Astrocyte of the hippocampus (primary cell): ENCODE measurements at regions not wholly inside any gene's neighbourhood (a gene's known extent, or its start where the extent isn't known, plus 50 kb on each side); places are given as distances from the start of the nearest gene placed in this dataset.

Source experiments
- DNase-seq: peaks from one replicate; pipeline ENCODE4 v3.0.0; 2011; ENCODE audit warnings: low read depth, low spot score

DNA sequence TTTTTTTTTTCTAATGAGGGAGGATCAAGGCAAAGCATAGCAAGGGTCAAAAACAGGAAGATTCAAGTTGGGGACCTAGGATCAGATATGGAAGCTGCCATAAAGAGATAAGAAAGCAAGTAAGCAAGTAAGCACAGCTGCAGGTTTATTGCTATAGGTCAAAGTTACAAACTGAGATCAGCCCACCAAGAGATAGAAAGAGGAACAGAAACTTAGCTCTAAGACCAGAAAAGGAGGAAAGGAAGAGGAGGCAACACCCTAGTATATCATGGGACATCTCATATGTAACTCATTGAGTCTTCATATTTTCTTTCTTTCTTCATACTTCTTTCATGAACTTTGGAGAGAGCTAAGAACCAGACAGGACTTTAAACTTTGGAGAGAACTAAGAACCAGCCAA is 295.9 kb upstream of the CRIM1 start:
- no peak for DNase-seq

DNA sequence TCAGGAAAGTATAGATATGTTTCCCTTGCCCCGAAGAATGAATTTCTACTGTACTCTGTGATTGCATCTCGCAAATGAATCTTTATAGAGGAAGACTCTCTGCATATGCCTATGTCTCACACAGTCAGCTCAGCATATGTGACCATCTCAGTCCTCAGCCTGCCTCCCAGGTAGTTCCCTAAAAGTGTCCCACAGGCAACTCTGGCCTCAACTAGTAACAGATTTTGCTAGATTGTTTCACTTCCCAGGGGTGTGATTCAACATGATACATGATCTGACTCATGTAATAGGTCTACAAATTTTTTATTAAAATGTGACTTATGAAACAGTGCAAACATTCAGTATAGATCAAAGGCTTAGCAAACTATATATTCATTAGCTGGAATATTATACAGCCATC is 296.6 kb upstream of the CRIM1 start:
- no peak for DNase-seq

DNA sequence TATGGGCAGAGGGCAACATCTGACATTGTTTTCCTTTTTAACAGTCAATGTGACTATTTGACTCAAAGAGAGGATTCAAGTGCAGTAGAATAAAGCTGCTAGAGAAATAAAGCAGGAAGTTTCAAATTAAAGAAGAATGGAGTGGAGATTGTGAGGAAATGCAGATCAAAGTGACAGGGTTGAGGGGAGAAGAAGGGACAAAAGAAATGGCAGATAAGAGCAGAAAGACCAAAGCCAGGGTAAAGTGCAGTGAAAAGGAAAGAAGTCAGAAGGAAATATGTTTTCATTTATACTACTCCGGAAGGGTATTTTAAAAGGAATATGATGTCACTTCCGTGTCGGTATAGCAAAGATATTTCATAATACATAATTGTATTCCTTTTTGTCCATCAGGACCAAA is 297.5 kb upstream of the CRIM1 start:
- DNase-seq = no peak

DNA sequence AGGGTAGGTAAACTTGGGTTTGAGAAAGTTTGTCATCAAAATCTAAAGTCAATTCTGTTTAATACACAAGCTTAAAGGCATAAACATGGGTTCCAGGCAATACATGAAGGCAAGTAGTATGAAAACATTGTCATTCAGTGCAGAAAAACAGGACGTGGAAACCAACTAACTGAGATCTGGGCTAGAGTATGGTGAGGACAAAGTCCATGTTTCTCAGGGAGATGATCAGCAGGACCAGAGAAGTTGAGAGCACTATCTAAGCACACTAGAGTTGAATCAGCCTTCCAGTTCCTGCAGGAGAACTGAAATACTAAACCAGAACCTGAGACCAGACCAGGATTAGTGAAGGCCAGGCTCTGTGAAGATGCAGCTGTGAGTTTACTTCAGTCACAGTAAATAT is 302.8 kb upstream of the CRIM1 start:
- DNase-seq = no peak

DNA sequence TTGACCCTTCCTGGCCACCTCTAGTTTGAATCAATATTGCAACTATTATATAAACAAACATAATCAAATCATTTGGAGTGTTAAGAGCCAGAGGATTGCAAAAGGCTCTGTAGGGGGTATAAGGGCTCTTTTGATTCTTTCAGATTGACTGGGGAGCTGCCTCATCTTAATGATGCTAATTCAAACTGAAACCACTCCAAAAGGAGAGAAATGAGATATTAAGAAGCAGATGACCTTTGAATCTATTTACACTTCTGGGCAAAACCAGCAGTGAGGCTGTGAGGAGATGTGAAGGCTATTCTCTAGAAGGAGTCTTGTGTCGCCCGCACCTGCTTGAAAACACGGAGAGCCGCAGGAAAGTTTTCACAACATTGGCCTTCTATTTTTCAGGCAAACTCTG is 311.2 kb upstream of the CRIM1 start:
- no peak for DNase-seq

DNA sequence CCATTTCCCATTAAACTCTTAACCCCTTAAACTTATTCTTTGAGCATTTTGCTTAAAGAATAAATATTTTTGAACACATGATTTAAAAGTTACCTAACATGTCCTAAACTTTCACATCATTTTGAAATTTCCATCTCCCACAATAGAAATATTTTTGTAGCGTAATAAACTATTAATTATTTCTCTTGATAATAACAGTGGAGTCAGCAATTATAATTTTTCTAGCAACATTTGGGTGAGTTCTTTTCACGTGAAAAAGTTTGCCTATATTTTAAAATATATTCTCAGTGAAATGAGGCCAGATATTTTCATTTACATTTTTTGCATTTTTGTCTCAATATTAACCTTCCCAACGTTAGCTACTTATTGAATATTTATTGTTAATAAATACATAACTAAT is 320.4 kb upstream of the CRIM1 start:
- DNase-seq = no peak

DNA sequence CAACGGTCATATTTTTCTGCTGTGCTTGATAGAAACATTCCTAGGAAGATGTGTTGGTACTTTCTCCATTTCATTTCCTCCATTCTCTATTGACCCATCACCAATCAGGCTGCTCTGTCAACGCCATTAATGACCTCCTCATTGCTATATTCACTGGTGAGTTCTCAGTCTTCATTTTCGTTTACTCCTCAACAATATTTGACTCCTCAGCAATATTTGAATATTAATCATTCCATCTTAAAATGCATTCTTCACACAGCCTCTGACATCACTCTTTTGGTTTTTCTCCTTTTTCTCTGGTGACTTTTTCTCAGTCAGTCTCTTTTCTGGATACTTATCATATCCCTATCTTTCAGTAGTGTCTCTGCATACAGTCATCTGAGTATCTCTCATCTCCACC is 323.5 kb upstream of the CRIM1 start:
- no peak for DNase-seq

DNA sequence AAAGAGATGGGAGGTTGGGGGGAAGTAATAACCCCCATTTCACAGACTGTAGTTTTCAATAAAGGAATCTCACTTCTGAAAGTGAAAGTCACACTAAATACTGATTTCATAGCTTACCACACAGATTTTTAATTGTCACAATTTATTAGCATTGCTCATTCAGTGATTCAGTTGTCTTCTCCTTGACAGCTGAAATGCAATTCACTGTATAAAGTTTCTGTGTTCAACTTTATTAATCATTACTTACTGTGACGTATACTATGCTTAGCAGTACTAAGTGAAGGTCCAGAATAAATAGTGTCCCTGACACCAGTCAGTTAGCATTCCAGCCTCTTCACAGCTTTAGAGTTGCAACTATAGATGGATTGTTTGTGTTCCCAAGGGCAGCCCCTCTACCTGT is 324.1 kb upstream of the CRIM1 start:
- no peak for DNase-seq

DNA sequence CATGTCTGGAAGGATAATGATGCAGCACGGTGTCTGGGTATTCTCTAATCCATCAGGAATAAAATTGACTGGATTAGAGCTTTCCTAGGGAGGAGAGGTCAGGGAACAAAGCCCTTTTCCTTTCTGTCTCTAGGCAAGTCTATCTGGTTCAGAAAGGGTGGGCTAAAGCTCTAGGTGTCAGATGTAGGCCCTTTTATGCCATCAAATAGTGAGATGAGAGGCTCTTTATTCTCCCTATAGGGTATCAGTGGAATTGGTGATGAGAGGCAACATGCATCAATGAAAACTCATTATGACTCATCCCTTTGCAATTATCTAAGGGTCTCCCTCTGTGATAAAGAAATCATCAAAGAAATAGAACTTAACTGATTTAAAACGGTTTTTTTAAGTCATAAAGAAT is 328.0 kb upstream of the CRIM1 start:
- no peak for DNase-seq

DNA sequence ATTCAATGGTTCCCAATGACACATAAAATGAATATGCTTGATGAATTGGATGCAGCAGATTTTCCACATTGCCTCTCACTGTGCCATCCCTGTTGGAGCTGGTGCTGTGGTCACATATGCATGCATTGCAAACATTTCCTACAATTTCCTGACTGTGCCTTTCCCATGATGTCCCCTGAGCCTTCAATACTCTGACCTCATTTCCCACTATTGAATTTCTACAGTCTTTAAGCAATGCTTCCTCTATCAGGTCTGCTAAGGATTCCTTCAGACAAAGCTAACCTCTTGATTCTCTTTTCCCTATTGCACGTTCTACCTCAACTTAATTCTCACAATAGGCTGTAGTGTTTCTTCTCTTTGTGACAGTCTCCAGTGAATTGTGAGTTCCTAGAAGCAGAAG is 342.5 kb upstream of the CRIM1 start:
- DNase-seq = no peak

DNA sequence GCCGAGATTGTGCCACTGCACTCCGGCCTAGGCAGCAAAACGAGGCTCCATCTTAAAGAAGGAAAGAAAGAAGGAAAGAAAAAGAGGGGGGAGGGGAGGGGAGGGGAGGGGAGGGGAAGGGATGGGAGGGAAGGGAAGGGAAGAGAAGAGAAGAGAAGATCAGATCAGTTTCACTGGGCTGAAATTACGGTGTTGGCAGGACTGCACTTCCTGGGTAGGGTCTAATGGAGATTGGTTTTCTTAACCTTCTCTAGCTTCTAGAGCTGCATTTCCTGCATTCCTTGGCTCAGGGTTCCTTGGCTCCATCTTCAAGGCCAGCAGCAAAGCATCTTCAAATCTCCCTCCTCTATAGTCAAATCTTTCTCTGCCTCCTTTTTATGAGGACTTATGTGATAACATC is 349.1 kb upstream of the CRIM1 start:
- DNase-seq = no peak

DNA sequence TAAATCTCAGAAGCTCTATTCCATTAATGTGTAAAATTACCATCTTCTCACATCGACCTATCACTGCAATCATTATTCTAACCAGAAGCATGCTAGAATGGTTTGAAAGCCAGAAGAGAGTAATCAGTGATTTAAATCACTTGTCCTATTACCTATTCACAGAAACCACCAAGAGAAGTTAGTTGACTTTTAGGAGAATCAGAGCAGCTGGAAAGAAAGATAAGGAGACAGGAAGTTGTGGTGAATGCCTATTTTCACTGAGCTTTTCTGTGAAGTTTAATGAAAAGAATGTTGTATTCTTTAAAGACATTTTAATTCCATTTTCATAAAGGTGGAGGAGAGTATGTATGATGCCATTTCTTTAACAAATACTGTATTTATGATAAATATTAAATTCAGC is 352.6 kb upstream of the CRIM1 start:
- no peak for DNase-seq

DNA sequence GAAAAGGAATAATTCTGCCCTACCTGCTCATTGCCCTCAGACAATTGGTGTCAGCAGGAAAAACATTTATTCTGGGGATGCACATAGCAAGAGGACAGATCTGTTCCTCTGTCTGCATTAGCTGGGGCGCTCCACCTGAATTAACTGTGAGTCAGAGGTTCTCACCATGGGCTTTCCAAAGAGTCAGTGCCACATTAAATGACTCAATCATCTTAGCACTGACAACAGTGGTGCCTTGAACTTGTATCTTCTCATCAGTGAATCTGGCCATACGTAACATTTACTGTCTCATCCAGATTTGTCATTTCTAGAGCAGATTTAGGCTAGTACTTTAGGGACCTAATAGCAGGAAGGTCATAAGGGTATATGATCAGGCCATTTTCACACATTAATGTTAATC is 358.1 kb upstream of the CRIM1 start:
- no peak for DNase-seq

DNA sequence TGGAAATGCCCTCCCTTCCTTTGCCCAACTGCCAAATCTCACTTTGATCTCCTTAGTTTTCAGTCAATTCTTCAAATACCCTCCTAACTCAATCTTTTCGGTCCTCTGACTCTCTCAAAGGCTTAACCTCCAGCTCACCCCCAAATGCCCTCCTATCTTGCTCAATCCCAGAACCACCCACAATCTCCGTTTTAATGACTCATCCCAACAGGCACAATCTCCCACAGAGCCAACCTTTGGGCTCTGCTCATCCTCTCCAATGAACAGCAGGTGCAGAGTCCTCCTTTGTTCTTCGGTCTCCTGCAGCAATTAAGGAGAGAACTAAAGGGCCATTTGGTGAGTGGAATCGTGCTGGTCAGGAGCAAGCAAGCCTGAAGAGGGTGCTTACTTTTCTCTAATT is 366.1 kb upstream of the CRIM1 start:
- DNase-seq = no peak

DNA sequence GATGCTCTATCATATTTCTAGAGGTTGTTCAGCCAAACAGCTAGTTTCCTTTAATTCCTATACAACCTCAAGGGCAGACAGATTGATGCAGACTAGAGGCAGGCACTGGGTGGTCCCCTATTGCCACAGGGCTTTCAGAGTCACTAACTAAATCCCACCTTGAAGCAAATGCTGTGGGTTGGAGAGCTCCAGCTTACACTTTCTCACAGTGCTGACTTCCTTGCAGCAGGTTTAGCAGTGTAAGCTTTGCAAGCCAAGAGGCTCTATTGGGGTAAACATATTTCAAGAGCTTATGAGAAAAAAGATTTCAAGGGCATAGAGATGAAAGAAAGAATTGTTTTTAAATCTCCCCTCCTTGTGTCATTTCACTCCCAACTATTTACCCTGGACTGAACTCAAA is 366.5 kb upstream of the CRIM1 start:
- no peak for DNase-seq

DNA sequence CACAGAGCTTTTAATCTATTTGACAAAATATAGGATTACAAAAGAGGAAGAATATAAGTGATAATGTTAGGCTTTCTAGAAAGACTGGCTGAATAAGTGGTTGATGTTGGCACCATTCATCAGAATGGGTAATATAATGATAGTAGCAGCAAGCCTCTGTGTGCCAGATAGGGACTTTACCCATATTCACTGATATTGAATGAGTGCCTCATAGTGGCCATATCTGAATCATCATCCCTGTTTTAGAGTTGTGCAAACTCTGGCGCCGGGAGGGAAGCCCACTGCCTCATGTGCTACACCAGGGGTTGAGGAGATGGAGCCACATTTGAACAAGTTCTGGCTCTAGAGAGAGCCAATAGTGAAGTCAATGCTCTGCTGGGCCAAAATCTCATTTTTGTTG is 368.7 kb upstream of the CRIM1 start:
- no peak for DNase-seq

DNA sequence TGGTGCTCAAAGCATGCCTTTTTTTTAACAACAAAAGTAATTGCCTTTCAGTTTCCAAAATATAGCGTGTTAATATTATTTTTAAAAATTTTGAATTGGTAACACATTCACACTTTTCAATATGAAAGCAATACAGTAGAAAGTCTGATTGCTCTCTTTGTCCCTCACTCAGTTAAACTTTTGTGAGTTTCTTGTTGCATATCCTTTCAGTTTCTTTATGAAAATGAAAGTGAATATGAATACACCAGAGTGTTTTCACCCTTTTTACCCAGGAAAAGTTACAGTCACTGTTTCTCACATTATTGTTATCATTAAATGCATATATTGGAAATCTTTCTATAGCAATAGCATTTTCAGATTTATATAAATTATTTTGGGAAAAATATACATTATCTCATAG is 377.4 kb upstream of the CRIM1 start:
- no peak for DNase-seq

DNA sequence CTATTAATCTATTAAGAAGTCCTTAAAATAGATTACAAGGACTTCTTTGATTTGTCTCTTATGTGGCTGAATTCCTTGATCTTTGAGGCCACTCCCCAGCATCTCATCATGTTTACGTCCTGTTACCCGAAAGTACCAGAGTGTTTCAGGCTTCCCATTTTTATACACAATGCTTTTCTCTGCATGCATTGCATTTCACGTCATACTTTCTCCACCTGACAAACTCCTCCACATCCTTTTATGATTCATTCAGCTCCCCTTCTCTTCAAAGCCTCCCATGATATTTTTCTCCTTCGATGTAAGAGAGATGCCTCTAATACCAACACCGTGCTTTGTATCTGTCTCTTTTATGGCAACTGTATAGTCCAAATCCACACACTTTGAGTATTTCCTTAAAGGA is 379.0 kb upstream of the CRIM1 start:
- no peak for DNase-seq

DNA sequence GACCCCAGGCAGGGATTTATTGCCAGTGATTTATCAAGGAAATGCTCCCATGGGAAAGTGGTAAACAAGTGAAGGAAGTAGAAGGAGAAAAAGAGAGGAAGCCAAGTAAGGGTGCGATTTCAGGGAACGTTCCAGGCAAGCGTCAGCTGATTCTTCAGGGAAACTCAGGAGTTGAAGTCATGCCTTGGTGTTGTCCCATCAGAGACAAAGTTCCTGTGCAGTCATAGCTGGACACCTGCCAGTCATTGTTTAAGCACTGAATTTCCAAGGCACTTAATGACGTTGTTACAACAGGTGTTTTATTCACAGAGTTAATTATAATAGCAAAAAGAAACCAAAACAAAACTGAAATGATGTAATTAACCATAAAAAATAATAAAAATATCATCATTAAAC is 381.8 kb upstream of the CRIM1 start:
- DNase-seq = peak; percentile 16

DNA sequence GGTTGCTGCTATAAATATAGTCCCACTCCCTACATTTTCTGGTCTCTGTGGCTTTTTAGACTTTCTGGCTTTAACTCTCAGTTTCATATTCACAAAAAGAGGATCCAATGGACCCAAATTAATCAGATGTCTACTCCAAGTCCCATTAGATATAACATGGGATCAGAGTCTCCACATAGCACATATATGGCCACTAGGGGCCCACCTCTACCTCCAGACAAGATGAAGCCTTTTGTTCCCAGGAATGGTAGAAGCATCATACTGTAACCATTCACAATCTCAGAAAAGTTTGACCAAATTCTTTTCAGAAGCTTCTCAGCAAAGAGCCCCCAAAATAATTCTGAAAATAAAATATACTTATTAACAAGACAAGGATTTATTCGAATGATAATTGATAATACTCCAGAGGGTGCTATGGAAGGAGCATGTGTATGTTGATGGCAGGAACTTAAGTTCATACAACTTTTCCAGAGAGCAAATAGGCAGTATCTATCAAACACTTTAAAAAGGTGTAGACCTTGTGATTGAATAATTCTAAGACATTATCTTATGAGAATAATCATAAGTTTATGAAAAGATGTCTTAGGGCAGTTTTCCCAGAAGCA is 382.3 kb upstream of the CRIM1 start:
- peak; percentile 54 for DNase-seq

DNA sequence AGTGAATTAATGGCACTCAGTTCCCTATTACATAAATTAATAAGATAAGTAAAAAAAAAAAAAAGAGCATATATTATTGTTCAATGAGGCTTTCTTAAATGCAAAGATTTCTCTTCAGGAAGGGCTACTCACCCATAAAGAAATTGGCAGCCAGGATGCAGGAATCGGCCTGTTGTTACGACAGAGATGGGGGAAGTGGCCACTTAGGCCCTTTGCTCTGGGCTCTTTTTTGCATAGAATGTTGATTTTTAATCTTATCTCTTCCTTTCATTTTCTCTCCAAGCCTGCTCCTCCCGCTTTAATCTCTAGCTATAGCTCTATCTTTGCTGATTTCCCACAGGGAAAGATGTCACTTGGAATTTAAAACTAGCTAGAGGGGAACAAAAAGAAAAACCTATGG is 391.8 kb upstream of the CRIM1 start:
- DNase-seq = no peak

DNA sequence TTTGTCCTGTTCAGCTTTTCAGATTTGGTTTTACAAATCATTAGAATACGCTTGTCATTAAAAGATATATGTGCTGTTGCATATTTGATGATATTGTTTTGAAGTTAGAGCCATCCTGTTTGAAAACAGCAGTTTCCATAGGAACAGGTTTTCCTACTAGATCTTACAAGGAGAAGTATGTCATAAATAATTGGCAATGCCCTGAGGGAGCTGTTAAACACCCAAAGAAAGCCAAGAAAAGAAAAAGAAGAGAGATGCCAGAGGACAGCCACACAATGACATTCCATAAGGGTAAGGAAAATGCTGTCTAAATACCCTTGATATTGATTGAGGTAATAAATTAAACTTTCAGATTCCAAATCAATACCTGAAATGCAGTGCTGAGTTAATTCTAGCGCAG is 392.2 kb upstream of the CRIM1 start:
- no peak for DNase-seq

DNA sequence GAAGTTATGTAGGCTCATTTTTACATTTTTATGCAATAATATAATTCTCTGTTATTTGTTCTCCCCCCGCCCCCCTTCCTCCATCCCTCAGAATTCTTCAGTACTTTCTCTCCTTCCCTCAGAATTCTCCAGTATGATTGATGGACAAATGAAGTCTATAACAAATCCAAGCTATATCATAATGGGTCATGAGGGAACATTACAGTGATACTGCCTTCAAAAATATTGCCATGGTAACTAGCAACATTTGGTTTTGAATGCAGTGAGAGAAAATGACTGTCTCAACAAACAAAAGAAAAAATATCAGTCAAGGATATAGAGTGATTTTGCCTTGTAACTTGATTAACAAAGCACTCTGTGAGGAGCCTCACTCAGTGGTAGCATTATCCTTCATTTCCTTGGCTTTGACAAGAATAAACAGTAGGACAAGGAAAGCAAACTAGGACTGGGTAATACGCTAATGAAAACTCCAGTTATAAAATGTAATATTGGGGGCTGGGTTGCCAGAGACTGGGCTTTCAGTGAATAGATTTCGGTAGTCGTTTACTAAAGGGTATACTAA is 392.9 kb upstream of the CRIM1 start:
- DNase-seq = no peak

DNA sequence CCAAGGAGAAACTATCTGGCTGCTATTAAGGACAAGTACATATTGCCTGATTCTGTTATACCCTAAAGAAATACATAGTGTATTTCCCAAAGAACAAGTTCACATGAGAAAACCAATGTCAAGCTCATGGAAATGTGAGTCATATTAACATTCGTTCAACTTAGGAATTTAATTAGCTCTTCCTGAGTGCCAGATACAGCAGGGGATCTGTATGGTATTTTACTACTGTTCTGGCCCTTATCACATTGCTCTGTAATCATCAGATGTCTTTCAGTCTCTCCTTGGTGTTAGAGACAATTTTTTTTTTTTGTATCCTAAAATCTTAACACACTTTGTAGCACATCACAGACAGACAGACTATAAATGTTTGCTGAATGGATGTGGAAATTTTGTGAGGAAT is 395.0 kb upstream of the CRIM1 start:
- no peak for DNase-seq
